GM21390 (cell line): ENCODE measurements at regions not wholly inside any gene's neighbourhood (a gene's known extent, or its start where the extent isn't known, plus 50 kb on each side); places are given as distances from the start of the nearest gene placed in this dataset.
"Not testable (repeated sequence)": the region's sequence is repeated elsewhere in the genome, so short reads cannot be mapped to it uniquely, and the experiment has no call there.

ENCODE experiments used
- ATAC-seq: cut with Tn5 transposase; IDR thresholded peaks from one replicate; pipeline ENCODE4 v1.9.1; 2021; ENCODE audit not compliant: unreplicated experiment

GRCh38 chr4:178015046-178015445 lies 572.8 kb upstream of the AGA start:
- ATAC-seq: not testable (repeated sequence)

- no peak for ATAC-seq
These were observed 584.8 kb upstream of the AGA start for GRCh38 chr4:178026999-178027398.

DNA sequence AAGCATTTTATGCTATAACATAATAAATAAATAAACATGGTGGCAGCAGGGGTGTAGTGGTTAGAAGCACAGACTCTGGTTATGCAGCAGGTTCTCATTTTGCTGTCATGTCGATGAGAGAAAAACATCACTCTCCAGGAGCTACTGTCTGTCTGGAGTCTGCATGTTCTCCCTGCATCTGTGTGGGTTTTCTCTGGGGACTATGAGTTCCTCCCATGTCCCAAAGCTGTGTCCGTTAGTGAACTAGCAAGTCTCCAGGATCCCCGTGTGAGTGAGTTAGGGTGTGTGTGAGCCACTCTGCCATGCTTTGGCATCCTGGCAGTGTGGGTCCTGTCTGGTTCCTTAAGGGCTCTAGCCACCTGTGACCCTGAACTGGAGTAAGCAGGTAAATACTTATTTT lies 585.6 kb upstream of the AGA start:
- ATAC-seq: no peak

- no peak for ATAC-seq
These were observed 586.2 kb upstream of the AGA start for GRCh38 chr4:178028481-178028880.

DNA sequence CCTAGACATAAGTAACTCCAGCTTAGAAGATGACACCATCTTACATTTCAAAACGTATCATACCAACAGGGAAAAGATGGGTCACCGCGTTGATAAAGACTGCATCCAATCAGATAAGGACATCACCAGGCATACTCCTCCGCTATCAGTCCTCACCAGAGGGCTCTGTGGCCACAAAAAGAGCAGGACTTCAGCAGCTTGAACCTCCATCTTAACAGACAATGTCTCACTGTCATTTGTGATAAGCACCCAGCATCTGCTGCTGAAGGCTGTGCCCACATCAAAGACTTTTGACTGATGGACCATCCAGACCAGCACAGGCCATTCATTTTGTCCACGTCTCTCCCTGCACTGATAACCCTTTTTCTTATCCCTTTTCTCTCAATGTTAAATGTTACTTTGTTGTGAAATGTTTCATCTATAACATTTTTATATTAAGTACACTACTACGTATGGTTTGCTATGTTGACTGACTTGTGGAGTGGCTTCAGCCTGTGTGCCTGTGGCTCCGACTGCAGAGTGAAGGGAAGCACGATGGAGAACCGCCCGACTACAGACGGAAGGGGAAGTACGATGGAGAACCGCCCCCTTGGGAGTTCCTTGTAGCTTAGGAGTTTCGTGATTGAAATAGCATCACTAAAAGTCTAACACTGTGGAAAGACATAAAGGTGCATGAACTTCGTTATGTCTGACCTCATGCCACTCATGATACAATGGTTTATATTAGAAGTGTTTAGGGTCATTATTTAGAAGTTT lies 595.4 kb upstream of the AGA start:
- ATAC-seq: no peak

- ATAC-seq: no peak
These were observed 614.8 kb upstream of the AGA start for GRCh38 chr4:178056996-178057395.

DNA sequence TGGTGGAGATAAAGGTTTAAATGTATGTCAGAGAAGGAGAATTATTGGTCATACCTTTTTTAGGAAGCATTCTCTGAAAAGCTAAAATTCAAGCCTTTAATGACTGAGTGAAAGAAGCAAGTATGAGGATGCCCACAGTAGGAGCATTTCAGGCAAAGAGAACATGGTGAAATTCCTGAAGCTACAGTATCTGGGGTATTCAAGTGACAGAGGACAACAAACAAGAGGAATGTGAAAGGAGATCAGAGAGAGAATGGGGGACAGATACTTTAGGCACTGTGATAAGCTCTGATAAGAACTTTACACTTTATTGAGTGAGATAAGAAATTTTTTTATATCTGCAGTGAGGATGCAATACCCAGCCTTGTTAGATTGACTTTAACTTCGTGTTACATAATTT lies 621.3 kb upstream of the AGA start:
- ATAC-seq: no peak

DNA sequence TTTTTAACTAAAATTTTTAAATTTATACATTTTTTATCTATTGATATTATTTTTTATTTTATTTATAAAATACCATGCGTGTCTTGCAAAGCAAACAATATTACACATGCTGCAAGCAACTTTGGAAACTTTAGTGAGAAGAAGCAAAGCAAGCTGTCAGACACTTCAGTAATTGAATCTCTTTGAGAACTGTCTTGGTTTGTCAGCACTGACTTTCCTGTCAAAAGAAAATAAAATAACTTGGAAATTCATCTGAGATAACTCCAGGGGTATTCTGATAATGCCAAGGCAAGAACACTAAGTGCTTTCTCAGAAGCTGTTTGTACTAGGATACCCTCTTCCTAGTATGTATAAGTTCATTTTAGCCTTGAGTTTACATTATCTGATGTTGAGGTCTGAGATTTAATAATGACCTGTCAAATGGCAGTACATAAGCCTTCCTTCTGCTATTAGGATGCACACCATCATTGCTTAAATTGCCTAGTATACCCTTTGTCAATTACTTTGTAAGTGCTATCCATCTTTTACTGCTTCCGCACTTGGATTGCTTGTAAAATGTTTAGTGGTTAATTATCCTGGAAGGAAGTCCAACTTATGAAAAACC lies 624.2 kb upstream of the AGA start:
- ATAC-seq: no peak

GRCh38 chr4:178068136-178068535 lies 625.9 kb upstream of the AGA start:
- no peak for ATAC-seq

DNA sequence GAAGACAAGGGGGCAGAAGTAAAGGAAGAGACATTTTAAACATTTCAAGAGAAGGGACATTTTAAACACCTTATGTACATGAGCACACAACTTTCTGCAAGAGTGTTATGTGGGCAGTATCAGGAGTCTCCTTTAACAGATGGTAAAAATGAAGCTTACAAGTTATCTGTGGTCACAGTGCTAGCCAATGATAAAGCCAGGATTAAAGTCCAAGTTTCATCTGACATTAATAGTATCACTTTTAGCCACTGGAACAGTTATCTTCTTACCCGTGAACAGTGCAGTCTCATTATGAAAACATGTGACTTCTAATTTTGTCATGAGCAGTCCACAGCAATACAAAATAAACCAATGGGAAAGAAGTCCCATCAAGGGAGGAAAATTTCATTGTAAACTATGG lies 627.9 kb upstream of the AGA start:
- ATAC-seq: no peak

- no peak for ATAC-seq
These were observed 638.1 kb upstream of the AGA start for GRCh38 chr4:178080312-178080711.

DNA sequence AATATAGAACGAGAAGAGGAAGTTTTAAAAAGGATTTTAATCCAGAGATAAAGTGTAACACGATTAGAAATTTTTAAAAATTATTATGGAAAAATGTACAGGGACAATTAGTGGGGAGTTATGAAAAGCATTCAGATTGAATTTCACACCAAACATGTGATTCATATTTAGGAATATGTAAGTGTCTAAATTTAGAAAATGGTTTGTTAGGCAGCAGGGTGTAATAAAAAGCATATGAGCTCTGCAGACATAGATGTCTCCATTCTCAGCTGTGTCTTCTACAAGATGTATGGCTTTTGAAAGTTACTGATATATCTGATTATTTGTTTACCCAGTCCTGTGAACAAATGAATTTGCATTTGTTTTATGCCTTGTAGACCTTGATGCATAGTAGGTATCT lies 638.9 kb upstream of the AGA start:
- no peak for ATAC-seq

DNA sequence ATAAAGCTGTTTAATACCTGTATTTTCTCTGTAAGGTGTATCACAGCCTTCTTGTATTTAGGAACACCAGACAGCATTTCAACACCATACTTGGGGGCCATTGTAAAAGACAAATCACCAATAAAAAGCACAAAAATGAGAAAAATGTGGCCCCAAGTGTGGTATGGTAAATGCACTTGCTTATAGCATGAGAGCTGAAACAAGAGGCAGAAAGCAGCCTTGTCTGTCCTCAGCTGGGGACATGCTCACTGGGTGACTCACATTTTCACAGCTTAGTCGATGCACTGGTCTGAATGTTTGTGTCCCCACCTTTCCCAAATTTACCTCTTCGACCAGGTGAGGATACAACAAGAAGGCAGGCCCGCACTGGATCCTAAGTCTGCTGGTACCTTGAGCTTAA lies 639.7 kb upstream of the AGA start:
- no peak for ATAC-seq

DNA sequence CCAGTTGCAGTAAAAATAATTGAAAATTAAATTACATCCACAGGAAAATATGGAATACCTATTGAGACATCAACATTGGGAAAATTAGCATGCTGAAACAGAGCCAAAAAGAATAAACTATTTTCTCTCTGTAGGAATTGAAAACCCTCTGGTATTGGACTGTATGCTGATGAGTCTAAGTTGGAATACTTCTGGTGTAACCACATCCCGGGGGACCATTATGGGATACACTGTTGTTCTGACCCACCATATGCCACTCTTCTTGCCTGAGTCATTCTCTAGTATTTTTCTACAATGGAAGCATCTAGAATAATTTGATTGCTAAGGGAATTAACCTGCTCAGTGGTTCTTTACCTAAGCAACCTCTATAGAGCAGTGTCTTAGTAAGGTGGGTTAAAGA lies 640.7 kb upstream of the AGA start:
- no peak for ATAC-seq

- no peak for ATAC-seq
These were observed 641.7 kb upstream of the AGA start for GRCh38 chr4:178083968-178084367.

GRCh38 chr4:178086320-178086719 lies 644.1 kb upstream of the AGA start:
- no peak for ATAC-seq

DNA sequence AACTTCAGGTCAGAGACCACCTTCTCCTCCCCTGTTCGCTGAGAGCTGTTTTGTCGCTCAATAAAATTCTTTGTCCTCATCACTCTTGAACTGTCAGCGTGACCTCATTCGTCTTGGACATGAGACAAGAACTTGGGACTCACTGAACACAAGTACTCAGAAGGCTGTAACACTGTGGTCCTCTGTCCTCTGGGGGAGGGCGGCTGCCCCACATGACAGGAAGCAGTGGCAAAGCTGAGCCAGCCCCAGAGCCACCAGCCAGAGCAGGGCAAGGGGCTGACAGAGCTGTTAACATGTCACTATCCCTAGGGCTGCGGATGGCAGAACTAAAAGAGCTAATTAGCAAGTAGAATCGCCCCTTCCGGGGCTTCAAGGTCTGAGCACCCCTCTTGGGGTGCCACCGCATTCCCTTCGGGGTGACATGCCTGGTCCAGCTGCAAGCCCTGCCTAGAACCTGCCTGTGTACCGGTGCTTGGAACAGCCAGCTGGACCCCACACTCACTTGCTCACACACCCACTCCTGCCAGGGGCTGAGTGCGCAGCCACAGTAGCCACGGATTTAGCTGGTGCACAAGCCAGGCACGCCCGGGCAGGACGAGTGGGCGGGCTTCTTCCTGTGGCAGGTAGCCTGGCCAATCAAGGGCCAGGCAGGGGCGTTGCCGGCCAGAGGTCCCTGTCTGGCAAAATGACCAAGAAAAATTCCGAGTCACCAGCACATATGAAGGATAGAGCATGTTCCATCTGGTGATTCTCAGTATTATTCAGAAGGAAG lies 648.6 kb upstream of the AGA start:
- ATAC-seq: no peak

DNA sequence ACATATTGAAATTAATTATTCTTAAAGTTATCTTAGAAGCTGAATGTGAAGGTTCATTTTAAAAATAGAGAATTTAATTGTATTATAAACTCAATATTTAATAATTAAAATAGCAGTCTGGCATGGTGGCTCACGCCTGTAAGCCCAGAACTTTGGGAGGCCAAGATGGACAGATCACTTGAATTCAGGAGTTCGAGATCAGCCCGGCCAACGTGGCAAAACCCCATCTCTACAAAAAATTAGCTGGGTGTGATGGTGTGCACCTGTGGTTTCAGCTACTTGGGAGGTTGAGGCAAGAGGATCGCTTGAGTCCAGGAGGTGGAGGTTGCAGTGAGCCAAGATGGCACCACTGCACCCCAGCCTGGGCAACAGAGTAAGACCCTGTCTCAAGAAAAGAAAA lies 659.9 kb upstream of the AGA start:
- no peak for ATAC-seq

GRCh38 chr4:178105242-178105641 lies 663.0 kb upstream of the AGA start:
- no peak for ATAC-seq

DNA sequence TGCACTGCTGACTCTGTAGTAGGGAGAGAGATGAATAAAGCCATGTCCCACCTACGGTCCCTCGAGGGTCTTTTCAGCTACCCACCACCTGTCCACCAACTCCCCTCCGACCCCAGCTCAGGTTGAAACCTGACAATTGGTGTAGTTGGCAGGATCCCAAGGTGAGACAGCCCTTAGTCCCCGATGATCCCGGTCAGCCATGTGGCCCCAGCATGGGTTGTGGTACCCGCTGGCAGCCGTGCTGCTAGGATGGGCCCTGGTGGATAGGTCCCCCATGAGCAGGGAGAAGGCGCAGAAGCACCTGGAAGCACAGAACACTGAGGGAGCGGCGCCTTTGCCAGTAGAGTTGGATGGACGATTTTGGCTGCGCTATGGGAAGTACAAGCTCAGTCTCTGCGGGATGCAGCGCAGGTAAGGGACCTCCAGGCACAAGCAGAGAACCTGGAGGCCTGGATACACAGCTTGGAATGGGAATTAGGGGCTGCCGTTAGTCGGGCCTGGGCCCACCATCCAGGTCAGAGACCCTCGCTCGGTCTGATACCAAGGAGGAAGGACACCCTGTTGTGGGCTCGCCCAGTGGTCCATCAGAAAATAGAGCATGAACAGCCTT lies 694.6 kb upstream of the AGA start:
- ATAC-seq: no peak

DNA sequence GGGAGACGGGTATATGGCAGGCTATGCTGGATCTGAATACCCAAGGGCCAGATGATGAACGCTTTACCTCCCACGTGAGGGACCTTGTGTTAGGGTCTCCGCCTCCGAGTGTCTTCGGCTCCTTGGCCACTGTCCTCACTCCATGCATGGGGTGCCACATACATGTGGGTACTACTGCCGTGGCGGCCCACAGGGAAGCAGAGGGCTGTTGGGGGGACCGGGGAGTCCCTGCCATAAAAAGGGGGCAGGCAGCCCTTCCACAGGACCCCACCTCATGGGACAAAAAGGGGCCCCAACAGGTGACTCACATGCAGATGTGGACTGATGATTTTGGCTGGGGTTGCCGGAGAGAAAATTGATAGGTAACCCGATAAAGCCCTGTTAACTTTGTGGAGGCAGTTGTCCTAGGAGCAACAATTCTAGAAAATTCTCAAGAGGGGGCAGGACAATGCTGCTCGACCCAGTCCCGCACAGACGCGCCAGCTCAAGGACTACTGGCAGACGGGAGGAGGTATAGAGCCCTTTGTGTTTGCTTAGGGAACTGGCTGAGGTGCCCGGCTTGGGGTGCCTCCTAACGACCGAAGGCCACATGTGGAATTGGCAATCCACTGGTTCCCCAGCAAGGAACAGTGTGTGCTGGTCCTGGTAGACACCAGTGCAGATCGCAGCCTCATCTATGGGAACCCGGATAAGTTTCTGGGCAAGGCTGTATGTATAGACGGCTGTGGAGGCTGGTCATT lies 695.7 kb upstream of the AGA start:
- ATAC-seq: no peak
